H9 (cell line): ENCODE measurements at regions not wholly inside any gene's neighbourhood (a gene's known extent, or its start where the extent isn't known, plus 50 kb on each side); places are given as distances from the start of the nearest gene placed in this dataset.

Source experiments
- DNase-seq: peaks from one replicate; pipeline ENCODE4 v3.0.0-alpha.2; 2017
- H2AFZ ChIP-seq: one replicate; pipeline ENCODE4 v1.6.1; 2013; ENCODE audit warnings: mild to moderate bottlenecking, low read length, control low read depth, moderate library complexity
- H2AK5ac ChIP-seq: 2 replicates; pipeline ENCODE4 v1.6.1; 2013; ENCODE audit warnings: low read length, control low read depth, mixed read lengths; ENCODE audit not compliant: insufficient read length
- H2BK120ac ChIP-seq: one replicate; pipeline ENCODE4 v1.6.1; 2013; ENCODE audit warnings: low read depth, mild to moderate bottlenecking, low read length, control low read depth, inconsistent platforms; ENCODE audit not compliant: poor library complexity, severe bottlenecking
- H2BK12ac ChIP-seq: 2 replicates; pipeline ENCODE4 v1.6.1; 2013; ENCODE audit warnings: low read length, control low read depth, mixed read lengths, low read depth; ENCODE audit not compliant: insufficient read length
- H2BK15ac ChIP-seq: 2 replicates; pipeline ENCODE4 v1.6.1; 2013; ENCODE audit warnings: low read depth, low read length, control low read depth
- H2BK20ac ChIP-seq: one replicate; pipeline ENCODE4 v1.6.1; 2013; ENCODE audit warnings: low read depth, mild to moderate bottlenecking, low read length, control low read depth, inconsistent platforms; ENCODE audit not compliant: poor library complexity, severe bottlenecking
- H2BK5ac ChIP-seq: 2 replicates; pipeline ENCODE4 v1.6.1; 2013; ENCODE audit warnings: low read length, control low read depth, mixed read lengths; ENCODE audit not compliant: insufficient read length
- H3K14ac ChIP-seq: 2 replicates; pipeline ENCODE4 v1.6.1; 2013; ENCODE audit warnings: low read length, control low read depth; ENCODE audit not compliant: insufficient read depth
- H3K18ac ChIP-seq: 2 replicates; pipeline ENCODE4 v1.6.1; 2013; ENCODE audit warnings: low read depth, mild to moderate bottlenecking, mixed read lengths, low read length, control low read depth; ENCODE audit not compliant: insufficient read length
- H3K23ac ChIP-seq: 2 replicates; pipeline ENCODE4 v1.6.1; 2013; ENCODE audit warnings: low read length, control low read depth, mixed read lengths, low read depth; ENCODE audit not compliant: insufficient read length
- H3K23me2 ChIP-seq: 2 replicates; pipeline ENCODE4 v1.6.1; 2013; ENCODE audit warnings: low read depth, mild to moderate bottlenecking, mixed read lengths, low read length, control low read depth; ENCODE audit not compliant: insufficient read length, poor library complexity, severe bottlenecking
- H3K27ac ChIP-seq: 2 replicates; pipeline ENCODE4 v1.5.1; 2013; ENCODE audit warnings: low read length, control low read depth, mixed read lengths, low read depth; ENCODE audit not compliant: insufficient read length
- H3K27me3 ChIP-seq: 2 replicates; pipeline ENCODE4 v1.6.1; 2013; ENCODE audit warnings: low read length, control low read depth, inconsistent platforms; ENCODE audit not compliant: insufficient read depth
- H3K4ac ChIP-seq: 2 replicates; pipeline ENCODE4 v1.6.1; 2013; ENCODE audit warnings: low read depth, mild to moderate bottlenecking, control low read depth, inconsistent platforms, low read length, moderate library complexity
- H3K4me1 ChIP-seq: 2 replicates; pipeline ENCODE4 v1.6.1; 2013; ENCODE audit warnings: low read length, control low read depth, inconsistent platforms; ENCODE audit not compliant: insufficient read depth
- H3K4me2 ChIP-seq: 2 replicates; pipeline ENCODE4 v1.6.1; 2013; ENCODE audit warnings: low read length, control low read depth, mixed read lengths; ENCODE audit not compliant: insufficient read length, insufficient read depth
- H3K56ac ChIP-seq: 2 replicates; pipeline ENCODE4 v1.6.1; 2013; ENCODE audit warnings: low read depth, mild to moderate bottlenecking, mixed read lengths, low read length, control low read depth; ENCODE audit not compliant: insufficient read length
- H3K79me1 ChIP-seq: 2 replicates; pipeline ENCODE4 v1.6.1; 2013; ENCODE audit warnings: low read depth, mild to moderate bottlenecking, moderate library complexity, low read length, control low read depth, inconsistent platforms; ENCODE audit not compliant: insufficient read depth, poor library complexity, severe bottlenecking
- H3K79me2 ChIP-seq: 2 replicates; pipeline ENCODE4 v1.6.1; 2013; ENCODE audit warnings: low read length, control low read depth, inconsistent platforms; ENCODE audit not compliant: insufficient read depth
- H3K9ac ChIP-seq: 2 replicates; pipeline ENCODE4 v1.6.1; 2013; ENCODE audit warnings: low read length, control low read depth, mixed read lengths; ENCODE audit not compliant: insufficient read length; ENCODE audit errors: extremely low read depth
- H3K9me3 ChIP-seq: one replicate; pipeline ENCODE4 v1.6.1; 2013; ENCODE audit warnings: low read depth, low read length, inconsistent platforms; ENCODE audit not compliant: control insufficient read depth
- H3T11ph ChIP-seq: one replicate; pipeline ENCODE4 v1.6.1; 2013; ENCODE audit warnings: mild to moderate bottlenecking, low read length, control low read depth, inconsistent platforms
- H4K20me1 ChIP-seq: one replicate; pipeline ENCODE4 v1.6.1; 2013; ENCODE audit not compliant: control insufficient read depth, insufficient read length, insufficient read depth
- H4K5ac ChIP-seq: 2 replicates; pipeline ENCODE4 v1.6.1; 2013; ENCODE audit warnings: low read depth, mild to moderate bottlenecking, mixed read lengths, low read length, control low read depth; ENCODE audit not compliant: insufficient read length
- H4K8ac ChIP-seq: replicated peaks from 2 replicates; pipeline ENCODE4 v1.6.1; 2013; ENCODE audit warnings: low read length, control low read depth, mixed read lengths, low read depth; ENCODE audit not compliant: insufficient read length
- H4K91ac ChIP-seq: 2 replicates; pipeline ENCODE4 v1.6.1; 2013; ENCODE audit warnings: low read depth, mild to moderate bottlenecking, moderate library complexity, mixed read lengths, low read length, control low read depth; ENCODE audit not compliant: insufficient read length
- H3K27ac Mint-ChIP-seq, 3 experiments: 2 replicates in 2 of 3; 3 replicates in 1 of 3; pipeline ENCODE4 v1.8.0; 2020 to 2021; ENCODE audit warnings: mixed read lengths in 3 of 3, mild to moderate bottlenecking in 1 of 3, moderate library complexity in 1 of 3
- H3K27me3 Mint-ChIP-seq: 2 replicates; pipeline ENCODE4 v1.8.0; 2021; ENCODE audit warnings: low read depth, mild to moderate bottlenecking, moderate library complexity, mixed read lengths
- H3K36me3 Mint-ChIP-seq, 3 experiments: 2 replicates in 2 of 3; 3 replicates in 1 of 3; pipeline ENCODE4 v1.8.0; 2020 to 2021; ENCODE audit warnings: low read depth in 3 of 3, mixed read lengths in 3 of 3; ENCODE audit not compliant: insufficient read depth in 1 of 3
- H3K4me1 Mint-ChIP-seq, 2 experiments: 2 replicates each; pipeline ENCODE4 v1.8.0; 2020; ENCODE audit warnings: mixed read lengths in 2 of 2
- H3K4me3 Mint-ChIP-seq, 2 experiments: 2 replicates in 1 of 2; 3 replicates in 1 of 2; pipeline ENCODE4 v1.8.0; 2020 to 2021; ENCODE audit warnings: mild to moderate bottlenecking in 2 of 2, mixed read lengths in 2 of 2, moderate library complexity in 1 of 2
- H3K9me3 Mint-ChIP-seq, 2 experiments: 2 replicates in 1 of 2; 3 replicates in 1 of 2; pipeline ENCODE4 v1.8.0; 2020; ENCODE audit warnings: mild to moderate bottlenecking in 2 of 2, mixed read lengths in 2 of 2, moderate library complexity in 1 of 2
- CTCF ChIP-seq: fragments of 200-600 bp; sonication (generic); conservative IDR thresholded peaks from 3 replicates; pipeline ENCODE4 v1.8.0; 2021; ENCODE audit warnings: antibody characterized with exemption, mild to moderate bottlenecking

- no peak overlapping the region for H3K4me3 Mint-ChIP-seq
- Histone ChIP-seq H2BK20ac (no peak overlapping the region), H2BK120ac (no peak overlapping the region), H2BK12ac (no peak overlapping the region), H3K18ac (no peak overlapping the region), H3K27me3 (no peaks in the 10 kb centered on the region), H4K20me1 (no peaks in the 10 kb centered on the region), H3K14ac (no peak overlapping the region), H4K5ac (no peak overlapping the region), H4K91ac (no peak overlapping the region), H3K9ac (no peak overlapping the region), H2AFZ (no peak overlapping the region), H3K56ac (no peak overlapping the region), H3K23ac (no peak overlapping the region), H3T11ph (no peak overlapping the region), H3K4me2 (no peak overlapping the region), H3K4ac (no peak overlapping the region), H4K8ac (no peak overlapping the region), H2AK5ac (no peak overlapping the region), H3K4me1 (no peaks in the 10 kb centered on the region), H2BK15ac (no peak overlapping the region), H3K27ac (no peak overlapping the region), H3K79me2 (no peaks in the 10 kb centered on the region), H3K79me1 (no peaks in the 10 kb centered on the region), H3K23me2 (no peaks in the 10 kb centered on the region), H3K9me3 (no peaks in the 10 kb centered on the region), H2BK5ac (no peak overlapping the region)
- TF ChIP-seq CTCF, result no peak
- H3K27me3 Mint-ChIP-seq, result no peaks in the 10 kb centered on the region
- no peaks in the 10 kb centered on the region; a peak in 1 of 4 replicates for H3K4me1 Mint-ChIP-seq
- no peak overlapping the region for H3K27ac Mint-ChIP-seq
- H3K9me3 Mint-ChIP-seq, result no peaks in the 10 kb centered on the region; a peak in 1 of 5 replicates
- DNase-seq, result no peak
- no peaks in the 10 kb centered on the region for H3K36me3 Mint-ChIP-seq
Measured at GRCh38 chr6:82619573-82619972, 256.0 kb downstream of the TPBG start.
